Stimulated activated CD8-positive, alpha-beta memory T cell treated with anti-CD3 and anti-CD28 coated beads, Interleukin-12 subunit alpha, Interleukin-12 subunit beta, amount 100 ng/mL, for 24 hours (primary cell): ENCODE measurements at regions not wholly inside any gene's neighbourhood (a gene's known extent, or its start where the extent isn't known, plus 50 kb on each side); places are given as distances from the start of the nearest gene placed in this dataset.
"Not testable (repeated sequence)": the region's sequence is repeated elsewhere in the genome, so short reads cannot be mapped to it uniquely, and the experiment has no call there.

Experiments used
- DNase-seq: peaks from one replicate; pipeline ENCODE4 v3.0.0-alpha.2; 2020; ENCODE audit errors: extremely low read depth

- not testable (repeated sequence) for DNase-seq
Measured at GRCh38 chr18:14342170-14342569, 201.2 kb downstream of the POTEC start.

DNA sequence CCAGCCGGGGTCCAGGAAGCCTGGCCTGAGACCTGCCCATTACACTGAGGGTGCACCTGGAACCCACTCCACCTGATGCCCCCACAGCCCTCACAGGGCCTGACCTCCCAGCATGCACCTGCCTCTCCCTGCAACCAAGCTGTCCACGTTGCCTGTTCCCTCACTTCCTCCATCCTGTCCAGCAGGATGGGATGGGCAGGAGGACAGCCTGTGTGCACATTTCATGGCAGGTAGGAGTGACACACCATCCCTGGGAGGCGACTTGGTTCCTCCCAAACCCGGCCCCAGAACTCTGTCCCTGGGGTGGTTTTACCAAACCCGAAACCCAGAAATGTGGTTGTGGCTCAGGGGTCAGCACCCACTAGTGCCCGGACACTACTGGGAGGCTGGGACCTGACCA is 203.8 kb upstream of the ZNF519 start:
- DNase-seq, result not testable (repeated sequence)

DNA sequence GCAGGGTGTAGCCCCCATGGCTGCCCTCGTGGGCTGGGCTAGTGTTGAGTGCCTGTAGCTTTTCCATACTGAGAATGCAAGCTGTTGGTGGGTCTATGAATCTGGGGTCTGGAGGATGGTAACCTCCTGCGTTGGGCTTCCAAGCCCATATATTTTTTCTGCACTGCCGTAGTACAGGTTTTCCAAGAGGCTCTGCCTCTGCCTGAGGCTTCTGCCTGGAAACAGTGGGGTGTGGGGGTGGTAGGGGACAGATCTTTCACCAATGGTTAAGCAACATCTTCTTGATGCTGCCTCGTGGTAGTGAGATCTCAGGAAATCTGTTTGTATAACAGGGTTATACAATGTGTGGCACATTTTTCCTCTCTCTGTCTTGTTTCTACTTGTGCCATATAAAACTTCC is 189.0 kb upstream of the ZNF519 start:
- not testable (repeated sequence) for DNase-seq

GRCh38 chr18:14301255-14301654 is 169.0 kb upstream of the ZNF519 start:
- not testable (repeated sequence) for DNase-seq

DNA sequence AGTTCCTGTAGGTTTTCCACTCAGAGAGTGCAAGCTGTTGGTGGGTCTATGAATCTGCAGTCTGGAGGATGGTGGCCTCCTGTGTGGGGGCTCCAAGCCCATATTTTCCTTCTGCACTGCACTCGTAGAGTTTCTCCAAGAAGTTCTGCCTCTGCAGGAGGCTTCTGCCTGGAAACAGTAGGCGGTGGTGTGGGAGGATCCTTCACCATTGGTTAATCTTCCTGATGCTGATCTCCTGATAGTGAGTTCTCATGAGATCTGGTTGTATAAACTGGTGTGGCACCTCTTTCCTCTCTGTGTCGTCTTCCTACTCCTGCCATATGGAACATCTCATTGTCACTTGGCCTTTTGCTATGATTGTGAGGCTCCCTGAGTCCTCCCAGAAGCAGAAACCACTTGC is 162.8 kb upstream of the ZNF519 start:
- DNase-seq, result not testable (repeated sequence)

DNA sequence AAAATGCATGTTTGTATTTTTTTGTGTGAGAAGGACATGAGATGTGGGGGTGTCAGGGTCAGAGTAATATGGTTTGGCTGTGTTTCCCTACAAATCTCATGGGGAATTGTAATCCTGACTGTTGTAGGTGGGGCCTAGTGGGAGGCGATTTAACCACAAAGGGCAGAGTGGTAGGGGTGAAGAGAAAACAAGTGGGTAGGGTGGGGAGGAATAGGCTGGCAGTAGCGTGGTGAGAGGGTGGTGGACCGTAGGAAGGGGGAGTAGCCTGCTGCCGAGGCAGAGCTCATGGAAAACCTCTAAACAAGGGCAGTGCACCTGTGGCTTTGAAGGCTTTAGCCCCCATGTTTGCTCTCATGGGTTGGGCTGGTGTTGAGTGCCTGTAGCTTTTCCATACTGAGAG is 152.8 kb upstream of the ZNF519 start:
- DNase-seq, result no peak

- not testable (repeated sequence) for DNase-seq
Measured at GRCh38 chr18:14275391-14275790, 143.2 kb upstream of the ZNF519 start.

DNA sequence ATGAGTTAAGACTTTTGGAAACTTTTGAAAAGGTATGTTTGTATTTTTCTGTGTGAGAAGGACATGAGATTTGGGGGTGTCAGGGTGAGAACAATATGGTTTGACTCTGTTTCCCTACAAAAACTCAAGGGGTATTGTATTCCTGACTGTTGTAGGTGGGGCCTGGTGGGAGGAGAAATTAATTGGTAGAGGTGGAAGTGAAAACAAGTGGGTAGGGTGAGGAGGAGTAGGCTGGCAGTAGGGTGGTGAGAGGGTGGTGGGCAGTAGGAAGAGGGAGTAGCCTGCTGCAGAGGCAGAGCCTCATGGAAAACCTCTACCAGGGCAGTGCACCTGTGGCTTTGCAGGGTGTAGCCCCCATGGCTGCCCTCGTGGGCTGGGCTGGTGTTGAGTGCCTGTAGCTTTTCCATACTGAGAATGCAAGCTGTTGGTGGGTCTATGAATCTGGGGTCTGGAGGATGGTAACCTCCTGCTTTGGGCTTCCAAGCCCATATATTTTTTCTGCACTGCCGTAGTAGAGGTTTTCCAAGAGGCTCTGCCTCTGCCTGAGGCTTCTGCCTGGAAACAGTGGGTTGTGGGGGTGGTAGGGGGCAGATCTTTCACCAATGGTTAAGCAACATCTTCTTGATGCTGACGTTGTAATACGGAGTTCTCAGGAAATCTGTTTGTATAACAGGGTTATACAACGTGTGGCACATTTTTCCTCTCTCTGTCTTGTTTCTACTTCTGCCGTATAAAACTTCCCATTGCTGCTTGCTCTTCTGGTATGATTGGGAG is 133.6 kb upstream of the ZNF519 start:
- not testable (repeated sequence) for DNase-seq

GRCh38 chr18:14262786-14263185 is 130.6 kb upstream of the ZNF519 start:
- DNase-seq, result not testable (repeated sequence)

DNA sequence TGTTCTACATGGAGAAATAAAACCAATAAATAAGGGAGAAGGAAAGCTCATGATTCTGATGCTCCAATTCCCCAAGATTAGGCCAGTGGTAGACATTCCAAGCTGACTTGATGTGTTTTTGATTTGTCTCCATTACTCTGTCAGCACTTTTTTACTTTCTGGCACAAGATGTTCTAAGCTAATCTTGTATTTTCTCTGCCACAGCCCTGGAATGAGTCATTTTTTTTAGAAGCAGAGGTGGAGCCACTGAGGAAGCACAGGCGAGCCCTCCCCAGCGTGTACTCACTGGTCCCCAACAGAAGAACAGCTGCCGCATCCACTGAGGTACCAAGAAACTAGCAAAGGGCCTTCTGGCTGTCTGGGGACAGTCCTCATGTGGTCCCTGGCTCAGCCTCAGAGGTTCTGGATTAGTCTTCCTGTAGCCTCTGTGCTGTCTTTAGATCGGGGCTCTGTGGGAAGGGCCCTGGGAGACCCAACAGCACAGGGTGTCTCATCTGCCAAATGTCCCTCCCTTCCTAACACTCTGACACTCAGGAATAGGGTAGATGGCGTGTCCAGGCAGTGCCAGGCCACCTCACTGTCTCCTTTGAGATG is 117.9 kb upstream of the ZNF519 start:
- DNase-seq, result not testable (repeated sequence)

GRCh38 chr18:14239224-14239623 is 107.0 kb upstream of the ZNF519 start:
- DNase-seq, result not testable (repeated sequence)

DNA sequence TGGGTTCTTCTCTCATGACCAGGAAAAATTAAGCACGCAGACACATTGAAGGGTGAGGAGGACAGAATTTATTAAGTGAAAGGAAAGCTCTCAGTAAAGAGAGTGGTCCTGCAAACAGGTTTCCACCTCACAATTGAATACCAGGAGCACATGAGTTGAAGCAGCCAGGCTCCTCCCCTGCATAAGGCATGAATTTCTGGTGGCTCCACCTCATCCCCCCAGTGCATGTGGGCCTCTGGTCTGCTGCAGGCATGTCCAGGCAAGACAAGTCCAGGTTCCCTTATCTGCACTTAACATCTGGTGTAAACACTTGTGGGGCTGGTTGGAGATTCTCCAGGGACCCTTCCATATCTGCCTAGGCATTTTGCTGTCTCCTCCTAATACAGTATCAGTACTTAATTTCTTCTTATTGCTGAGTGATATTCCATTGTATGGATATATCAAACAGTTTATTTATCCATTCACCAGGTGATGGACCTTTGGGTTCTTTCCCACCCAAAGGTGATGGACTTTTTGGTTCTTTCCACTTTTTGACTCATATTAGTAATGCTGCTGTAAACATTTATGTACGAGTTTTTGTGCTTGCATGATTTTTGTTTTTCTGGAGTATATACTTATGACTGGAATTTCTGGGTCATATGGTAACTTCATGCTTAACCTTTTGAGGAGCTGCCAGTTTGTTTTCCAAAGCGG is 104.3 kb upstream of the ZNF519 start:
- DNase-seq, result not testable (repeated sequence)

DNA sequence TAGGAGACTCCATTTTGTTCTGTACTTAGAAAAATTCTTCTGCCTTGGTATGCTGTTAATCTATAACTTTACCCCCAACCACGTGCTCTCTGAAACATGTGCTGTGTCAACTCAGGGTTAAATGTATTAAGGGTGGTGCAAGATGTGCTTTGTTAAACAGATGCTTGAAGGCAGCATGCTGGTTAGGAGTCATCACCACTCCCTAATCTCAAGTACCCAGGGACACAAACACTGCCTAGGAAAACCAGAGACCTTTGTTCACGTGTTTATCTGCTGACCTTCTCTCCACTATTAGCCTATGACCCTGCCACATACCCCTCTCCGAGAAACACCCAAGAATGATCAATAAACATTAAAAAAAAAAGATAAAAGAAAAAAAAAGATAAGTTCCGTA is 93.0 kb upstream of the ZNF519 start:
- DNase-seq, result not testable (repeated sequence)

- DNase-seq, result not testable (repeated sequence)
Measured at GRCh38 chr18:14224551-14225285, 92.5 kb upstream of the ZNF519 start.

DNA sequence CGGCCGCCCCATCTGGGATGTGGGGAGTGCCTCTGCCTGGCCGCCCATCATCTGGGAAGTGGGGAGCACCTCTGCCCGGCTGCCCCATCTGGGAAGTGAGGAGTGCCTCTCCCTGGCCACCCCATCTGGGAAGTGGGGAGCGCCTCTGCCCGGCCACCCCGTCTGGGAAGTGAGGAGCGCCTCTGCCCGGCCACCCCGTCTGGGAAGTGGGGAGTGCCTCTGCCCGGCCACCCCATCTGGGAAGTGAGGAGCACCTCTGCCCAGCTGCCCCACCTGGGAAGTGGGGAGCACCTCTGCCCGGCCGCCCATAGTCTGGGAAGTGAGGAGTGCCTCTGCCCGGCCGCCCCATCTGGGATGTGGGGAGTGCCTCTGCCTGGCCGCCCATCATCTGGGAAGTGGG is 91.7 kb upstream of the ZNF519 start:
- DNase-seq, result not testable (repeated sequence)

GRCh38 chr18:14223231-14223822 is 91.1 kb upstream of the ZNF519 start:
- not testable (repeated sequence) for DNase-seq

GRCh38 chr18:14222354-14223221 is 90.4 kb upstream of the ZNF519 start:
- not testable (repeated sequence) for DNase-seq

- no peak for DNase-seq
Measured at GRCh38 chr18:14221689-14222088, 89.5 kb upstream of the ZNF519 start.

GRCh38 chr18:14215952-14216351 is 83.7 kb upstream of the ZNF519 start:
- DNase-seq, result not testable (repeated sequence)

DNA sequence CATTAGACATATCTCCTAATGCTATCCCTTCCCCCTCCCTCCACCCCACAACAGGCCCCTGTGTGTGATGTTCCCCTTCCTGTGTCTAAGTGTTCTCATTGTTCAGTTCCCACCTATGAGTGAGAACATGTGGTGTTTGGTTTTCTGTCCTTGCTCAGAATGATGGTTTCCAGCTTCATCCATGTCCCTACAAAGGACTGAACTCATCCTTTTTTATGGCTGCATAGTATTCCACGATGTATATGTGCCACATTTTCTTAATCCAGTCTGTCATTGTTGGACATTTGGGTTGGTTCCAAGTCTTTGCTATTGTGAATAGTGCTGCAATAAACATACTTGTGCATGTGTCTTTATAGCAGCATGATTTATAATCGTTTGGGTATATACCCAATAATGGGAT is 71.2 kb upstream of the ZNF519 start:
- DNase-seq, result not testable (repeated sequence)
